H1 (cell line): ENCODE measurements at regions not wholly inside any gene's neighbourhood (a gene's known extent, or its start where the extent isn't known, plus 50 kb on each side); places are given as distances from the start of the nearest gene placed in this dataset.
A peak's percentile ranks its signal among the peaks of the same experiment; 100 is the strongest.

Source experiments
- CTCF ChIA-PET: fragments of 300-600 bp; sonication (Branson Sonifier 250); formaldehyde crosslinking; loops from one replicate; lab custom pipeline; 2021; ENCODE audit not compliant: partially characterized antibody; lab: Charles Lee
- POLR2A ChIA-PET: fragments of 300-600 bp; sonication (Branson Sonifier 250); formaldehyde crosslinking; loops from one replicate; lab custom pipeline; 2021; ENCODE audit warnings: inconsistent platforms; ENCODE audit not compliant: partially characterized antibody; lab: Charles Lee
- DNase-seq, 2 experiments: peaks; one replicate each; pipeline versions ENCODE4 v3.0.0 to v3.0.0-alpha.2; 2010 to 2022; ENCODE audit warnings: low spot score in 2 of 2, low read depth in 1 of 2, mixed read lengths in 1 of 2
- FAIRE-seq: peaks from 2 replicates; lab custom pipeline; 2011; peaks lifted over from hg19 to GRCh38; lab: Jason Lieb, UNC
- H2AFZ ChIP-seq: 2 replicates; pipeline ENCODE4 v1.8.1; 2012; ENCODE audit warnings: low read length, inconsistent platforms
- H2AK5ac ChIP-seq: 2 replicates; pipeline ENCODE4 v1.6.1; 2013; ENCODE audit warnings: low read depth, low read length
- H2BK120ac ChIP-seq: replicated peaks from 2 replicates; pipeline ENCODE3; 2013; ENCODE audit warnings: low read depth, low read length, inconsistent platforms
- H2BK12ac ChIP-seq: 2 replicates; pipeline ENCODE4 v1.6.1; 2013; ENCODE audit warnings: low read depth, low read length
- H2BK15ac ChIP-seq: 2 replicates; pipeline ENCODE4 v1.6.1; 2013; ENCODE audit warnings: low read length
- H2BK20ac ChIP-seq: 2 replicates; pipeline ENCODE4 v1.6.1; 2013; ENCODE audit warnings: low read length
- H2BK5ac ChIP-seq: 2 replicates; pipeline ENCODE4 v1.6.1; 2013; ENCODE audit warnings: low read depth, low read length
- H3K14ac ChIP-seq: 2 replicates; pipeline ENCODE4 v1.6.1; 2013; ENCODE audit warnings: inconsistent platforms; ENCODE audit not compliant: insufficient read length
- H3K18ac ChIP-seq: 2 replicates; pipeline ENCODE4 v1.6.1; 2013; ENCODE audit warnings: low read length; ENCODE audit errors: extremely low read depth
- H3K23ac ChIP-seq: 2 replicates; pipeline ENCODE4 v1.6.1; 2013; ENCODE audit warnings: inconsistent platforms; ENCODE audit not compliant: insufficient read length
- H3K23me2 ChIP-seq: 2 replicates; pipeline ENCODE4 v1.6.1; 2013; ENCODE audit warnings: low read depth, low read length
- H3K27ac ChIP-seq: 2 replicates; pipeline ENCODE4 v1.6.1; 2011; ENCODE audit warnings: low read depth, low read length, inconsistent platforms
- H3K27me3 ChIP-seq, 4 experiments: replicated peaks in 1 of 4; 1 replicate in 1 of 4; 2 replicates in 3 of 4; pipeline versions ENCODE4 v1.6.1 to v1.8.1; 2011 to 2013; ENCODE audit warnings: low read length in 3 of 4, mild to moderate bottlenecking in 3 of 4, inconsistent platforms in 2 of 4, mixed read lengths in 2 of 4, moderate library complexity in 1 of 4; ENCODE audit not compliant: control insufficient read depth in 3 of 4, insufficient read depth in 3 of 4; ENCODE audit errors: extremely low read depth in 1 of 4
- H3K36me3 ChIP-seq, 4 experiments: 2 replicates each; pipeline versions ENCODE4 v1.6.1 to v1.8.1; 2011 to 2013; ENCODE audit warnings: mild to moderate bottlenecking in 4 of 4, low read length in 3 of 4, moderate library complexity in 2 of 4, control low read depth in 1 of 4, inconsistent platforms in 1 of 4; ENCODE audit not compliant: insufficient read depth in 4 of 4, control insufficient read depth in 2 of 4
- H3K4ac ChIP-seq: replicated peaks from 2 replicates; pipeline ENCODE3; 2013; ENCODE audit warnings: low read length, low read depth, mixed read lengths, inconsistent platforms; ENCODE audit not compliant: insufficient read length
- H3K4me1 ChIP-seq, 4 experiments: replicated peaks in 1 of 4; 1 replicate in 1 of 4; 2 replicates in 3 of 4; pipeline versions ENCODE4 v1.6.1 to v1.8.1; 2011 to 2013; ENCODE audit warnings: low read length in 3 of 4, inconsistent platforms in 2 of 4, mixed read lengths in 1 of 4; ENCODE audit not compliant: insufficient read depth in 4 of 4, control insufficient read depth in 3 of 4
- H3K4me2 ChIP-seq, 2 experiments: 2 replicates each; pipeline versions ENCODE4 v1.6.1 to v1.8.1; 2011 to 2013; ENCODE audit warnings: low read depth in 2 of 2, low read length in 2 of 2, control low read depth in 1 of 2, inconsistent platforms in 1 of 2, mild to moderate bottlenecking in 1 of 2; ENCODE audit not compliant: insufficient read depth in 1 of 2
- H3K4me3 ChIP-seq, 4 experiments: fragments of 200-600, 300-600 bp in 1 of 4; sonication (generic), shearing (Covaris generic), sonication (Bioruptor Twin) in 1 of 4; 2 replicates each; pipeline versions ENCODE4 v1.5.1 to v1.8.1; 2011 to 2016; ENCODE audit warnings: low read length in 4 of 4, low read depth in 3 of 4, control low read depth in 2 of 4, inconsistent platforms in 2 of 4, mild to moderate bottlenecking in 2 of 4, mixed read lengths in 1 of 4, moderate library complexity in 1 of 4; ENCODE audit not compliant: insufficient read depth in 2 of 4; ENCODE audit errors: extremely low read depth in 1 of 4
- H3K56ac ChIP-seq: replicated peaks from 2 replicates; pipeline ENCODE3; 2013; ENCODE audit warnings: low read depth, mild to moderate bottlenecking, mixed read lengths, low read length, inconsistent platforms; ENCODE audit not compliant: insufficient read length
- H3K79me1 ChIP-seq: 2 replicates; pipeline ENCODE4 v1.6.1; 2013; ENCODE audit warnings: low read depth, low read length, control low read depth
- H3K79me2 ChIP-seq, 2 experiments: 2 replicates each; pipeline versions ENCODE4 v1.6.1 to v1.8.1; 2012 to 2013; ENCODE audit warnings: low read length in 2 of 2, mild to moderate bottlenecking in 2 of 2, inconsistent platforms in 1 of 2; ENCODE audit not compliant: insufficient read depth in 2 of 2, control insufficient read depth in 1 of 2
- H3K9ac ChIP-seq, 4 experiments: replicated peaks in 1 of 4; 1 replicate in 1 of 4; 2 replicates in 3 of 4; pipeline versions ENCODE4 v1.6.1 to v1.8.1; 2011 to 2013; ENCODE audit warnings: low read depth in 3 of 4, low read length in 3 of 4, control low read depth in 2 of 4, mild to moderate bottlenecking in 2 of 4, moderate library complexity in 2 of 4, inconsistent platforms in 1 of 4; ENCODE audit errors: extremely low read depth in 1 of 4
- H3K9me3 ChIP-seq, 2 experiments: 2 replicates each; pipeline versions ENCODE4 v1.6.1 to v1.8.1; 2012 to 2013; ENCODE audit warnings: mild to moderate bottlenecking in 2 of 2, moderate library complexity in 2 of 2, control low read depth in 1 of 2, inconsistent platforms in 1 of 2, low read depth in 1 of 2, low read length in 1 of 2, mixed read lengths in 1 of 2; ENCODE audit not compliant: insufficient read depth in 2 of 2
- H4K20me1 ChIP-seq, 2 experiments: replicated peaks in 1 of 2; 2 replicates each; pipeline versions ENCODE3 to v1.8.1; 2011 to 2013; ENCODE audit warnings: inconsistent platforms in 2 of 2, low read length in 2 of 2, mild to moderate bottlenecking in 1 of 2; ENCODE audit not compliant: insufficient read depth in 2 of 2, control insufficient read depth in 1 of 2
- H4K5ac ChIP-seq: 2 replicates; pipeline ENCODE4 v1.6.1; 2013; ENCODE audit warnings: low read length, low read depth, mixed read lengths, inconsistent platforms; ENCODE audit not compliant: insufficient read length
- H4K8ac ChIP-seq: 2 replicates; pipeline ENCODE4 v1.8.0; 2013; ENCODE audit warnings: mild to moderate bottlenecking, moderate library complexity, low read length, inconsistent platforms; ENCODE audit not compliant: insufficient read depth; ENCODE audit errors: extremely low read depth
- H4K91ac ChIP-seq: replicated peaks from 2 replicates; pipeline ENCODE3; 2013; ENCODE audit warnings: low read length, mixed read lengths, inconsistent platforms; ENCODE audit not compliant: insufficient read length
- JUND ChIP-seq: IDR thresholded peaks from 2 replicates; pipeline ENCODE4 v1.6.1; 2011; ENCODE audit warnings: mild to moderate bottlenecking, improper control_type of control experiment, low read length
- KDM4A ChIP-seq: IDR thresholded peaks from one replicate; pipeline ENCODE4 v1.7.1; 2012; ENCODE audit warnings: low read depth, mild to moderate bottlenecking, moderate library complexity, low read length, inconsistent platforms; ENCODE audit not compliant: severe bottlenecking
- NANOG ChIP-seq: IDR thresholded peaks from 2 replicates; pipeline ENCODE4 v1.6.1; 2011; ENCODE audit warnings: low read length, low read depth, mild to moderate bottlenecking, inconsistent platforms; ENCODE audit not compliant: insufficient read depth, poor library complexity, severe bottlenecking
- WGBS, 2 experiments: shearing (Covaris generic) in 1 of 2; methylation state at CpG; one replicate each; pipeline versions ENCODE4 v1.1.6 to v1.1.7; 2013 to 2015; ENCODE audit warnings: low lambda C conversion rate in 2 of 2, mixed read lengths in 2 of 2, inconsistent platforms in 1 of 2, low coverage in 1 of 2, missing lambda C conversion rate in 1 of 2; ENCODE audit not compliant: insufficient replicate concordance in 2 of 2, insufficient coverage in 1 of 2, insufficient read length in 1 of 2; ENCODE audit errors: extremely low coverage in 1 of 2, missing lambda C conversion rate in 1 of 2; 5-methylcytosine and 5-hydroxymethylcytosine counted together

DNA sequence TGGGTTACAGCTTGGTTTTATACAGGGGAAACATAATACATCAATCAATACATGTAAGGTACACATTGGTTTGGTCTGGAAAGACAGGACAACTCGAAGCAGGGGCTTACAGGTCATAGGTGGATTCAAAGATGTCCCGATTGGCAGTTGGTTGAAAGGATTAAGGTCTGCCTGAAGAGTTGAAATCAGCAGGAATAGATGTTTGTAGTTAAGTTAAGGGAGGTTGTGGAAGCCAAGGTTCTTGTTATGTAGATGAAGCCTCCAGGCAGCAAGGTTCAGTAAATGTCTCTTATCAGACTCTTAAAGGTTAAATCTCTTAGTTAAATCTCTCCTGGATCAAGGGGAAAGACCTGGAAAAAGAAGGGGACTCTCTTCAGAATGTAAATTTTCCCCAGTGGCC lies 58.4 kb upstream of the MINAR1 start:
- Histone ChIP-seq H2BK5ac (no peak overlapping the region), H3K4me1 (peaks cover 0 to 5% (median 1%) of the 10 kb centered on the region in 4 experiments; a peak in 3 of 7 replicates), H3K27me3 (no peaks in the 10 kb centered on the region), H3K14ac (no peak overlapping the region), H3K18ac (no peak overlapping the region), H3K56ac (no peak overlapping the region), H4K91ac (no peak overlapping the region), H3K79me1 (no peaks in the 10 kb centered on the region), H2BK12ac (no peak overlapping the region), H2BK20ac (no peak overlapping the region), H2BK120ac (no peak overlapping the region), H3K23me2 (0 out of 2 replicates have a peak, but pooled peaks cover 3% of the 10 kb centered on the region), H2BK15ac (no peak overlapping the region), H3K9ac (no peak overlapping the region), H3K4ac (no peak overlapping the region), H3K4me2 (peak overlapping the region in 1 of 2 experiments; percentile 14; a peak in 1 of 4 replicates), H4K20me1 (no peaks in the 10 kb centered on the region), H4K5ac (no peak overlapping the region), H3K4me3 (no peak overlapping the region), H3K36me3 (no peaks in the 10 kb centered on the region), H3K79me2 (no peaks in the 10 kb centered on the region), H2AK5ac (no peak overlapping the region), H2AFZ (no peak overlapping the region), H3K27ac (no peak overlapping the region), H3K9me3 (peaks cover 3 to 4% of the 10 kb centered on the region in 2 experiments; a peak in 1 of 4 replicates), H3K23ac (no peak overlapping the region), H4K8ac (no peak overlapping the region)
- POLR2A ChIA-PET: no interaction called here
- CTCF ChIA-PET: interaction anchor here (1.2 to 1.3 kb wide), 2 partner anchors 9 to 346 kb away, joined by 3 read pairs; no protein-coding TSS in a partner anchor
- DNase-seq (no peak), FAIRE-seq (peak; percentile 63)
- WGBS, 2 experiments: 63% methylated on average over 2 of the region's 2 CpGs; no CpG with 5 or more reads in 1 of the 2 experiments
- TF ChIP-seq NANOG: peak; percentile 30
- no peak for TF ChIP-seq JUND
- TF ChIP-seq KDM4A: no peak
